Vagina (tissue), 2 donors: ENCODE measurements at regions not wholly inside any gene's neighbourhood (a gene's known extent, or its start where the extent isn't known, plus 50 kb on each side); places are given as distances from the start of the nearest gene placed in this dataset.

Experiments
- DNase-seq, 2 donors: peaks; one replicate each; pipeline ENCODE4 v3.0.0-alpha.2; 2017; ENCODE audit errors: extremely low spot score in 2 of 2
- H3K27ac ChIP-seq: fragments of 200-600 bp; sonication (generic); one replicate; pipeline ENCODE4 v1.5.1; 2019
- H3K27me3 ChIP-seq: fragments of 200-600 bp; sonication (generic); one replicate; pipeline ENCODE4 v1.5.1; 2019
- H3K36me3 ChIP-seq, 2 donors: fragments of 200-600 bp; sonication (generic); one replicate each; pipeline ENCODE4 v1.5.1; 2017 to 2019
- H3K4me1 ChIP-seq: fragments of 200-600 bp; sonication (generic); one replicate; pipeline ENCODE4 v1.5.1; 2019
- H3K4me3 ChIP-seq, 2 donors: fragments of 200-600 bp; sonication (generic); 1 replicate in 1 of 2; 2 replicates in 1 of 2; pipeline ENCODE4 v1.5.1; 2016 to 2019
- H3K9me3 ChIP-seq: fragments of 200-600 bp; sonication (generic); one replicate; pipeline ENCODE4 v1.5.1; 2019
- CTCF ChIP-seq, 3 experiments: fragments of 450-650 bp in 2 of 3; fragments of 200-600 bp in 1 of 3; sonication (generic) in 1 of 3; IDR thresholded peaks; one replicate each; pipeline ENCODE4 v1.5.1; 2017 to 2019; ENCODE audit warnings: antibody characterized with exemption in 3 of 3, mild to moderate bottlenecking in 2 of 3, moderate library complexity in 2 of 3
- POLR2A ChIP-seq, 2 donors: fragments of 450-650 bp; IDR thresholded peaks; one replicate each; pipeline ENCODE4 v1.6.1; 2017; ENCODE audit warnings: antibody characterized with exemption in 2 of 2, mild to moderate bottlenecking in 2 of 2, moderate library complexity in 2 of 2
- POLR2AphosphoS5 ChIP-seq, 2 donors: sonication (generic); formaldehyde crosslinking; IDR thresholded peaks; one replicate each; pipeline ENCODE4 v1.9.0; 2017; ENCODE audit warnings: antibody characterized with exemption in 2 of 2, mild to moderate bottlenecking in 2 of 2, low read depth in 1 of 2; ENCODE audit not compliant: insufficient read depth in 1 of 2
- intact Hi-C: fragments of 100-400 bp; cut with DNase I; formaldehyde crosslinking; loops from one replicate; pipeline ENCODE4 v1.15.1; 2023

- no peaks in the 10 kb centered on the region for H3K4me1 ChIP-seq
- H3K4me3 ChIP-seq: no peak overlapping the region
- DNase-seq: peak in 1 of 2 donors; percentile 13
- TF ChIP-seq CTCF (IDR thresholded peaks at IDR 0.05): no peak
- TF ChIP-seq POLR2A (IDR thresholded peaks at IDR 0.05): no peak
- no peak for TF ChIP-seq POLR2AphosphoS5 (IDR thresholded peaks at IDR 0.05; ENCODE audit: insufficient read depth in 1 of 2, low read depth in 1 of 2)
- intact Hi-C loops: no loop called here
- H3K27me3 ChIP-seq: no peaks in the 10 kb centered on the region
- H3K9me3 ChIP-seq: no peaks in the 10 kb centered on the region
- H3K36me3 ChIP-seq: no peaks in the 10 kb centered on the region
- no peak overlapping the region for H3K27ac ChIP-seq
These were observed 250.5 kb upstream of the RAB6C start for GRCh38 chr2:129729011-129729410.

- no peak overlapping the region for H3K4me3 ChIP-seq
- no peaks in the 10 kb centered on the region for H3K9me3 ChIP-seq
- peak in 1 of 2 donors; percentile 54 for DNase-seq
- intact Hi-C loops: no loop called here
- no peaks in the 10 kb centered on the region for H3K36me3 ChIP-seq
- no peak overlapping the region for H3K27ac ChIP-seq
- TF ChIP-seq CTCF (IDR thresholded peaks at IDR 0.05) (no peak), POLR2AphosphoS5 (IDR thresholded peaks at IDR 0.05; ENCODE audit: insufficient read depth in 1 of 2, low read depth in 1 of 2) (no peak), POLR2A (IDR thresholded peaks at IDR 0.05) (no peak)
- no peaks in the 10 kb centered on the region for H3K27me3 ChIP-seq
- H3K4me1 ChIP-seq: no peaks in the 10 kb centered on the region
These were observed 249.8 kb upstream of the RAB6C start for GRCh38 chr2:129729646-129730045.

- Histone ChIP-seq H3K27ac (no peak overlapping the region), H3K4me1 (no peaks in the 10 kb centered on the region), H3K36me3 (no peaks in the 10 kb centered on the region), H3K27me3 (no peaks in the 10 kb centered on the region), H3K9me3 (no peaks in the 10 kb centered on the region), H3K4me3 (no peak overlapping the region)
- DNase-seq: peak in 1 of 2 donors; percentile 79
- no peak for TF ChIP-seq POLR2AphosphoS5 (IDR thresholded peaks at IDR 0.05; ENCODE audit: insufficient read depth in 1 of 2, low read depth in 1 of 2)
- TF ChIP-seq POLR2A (IDR thresholded peaks at IDR 0.05): no peak
- TF ChIP-seq CTCF (IDR thresholded peaks at IDR 0.05): no peak
- intact Hi-C loops: no loop called here
These were observed 248.5 kb upstream of the RAB6C start for GRCh38 chr2:129730979-129731378.

- H3K9me3 ChIP-seq: no peaks in the 10 kb centered on the region
- peak in 1 of 2 donors; percentile 72 for DNase-seq
- intact Hi-C loops: no loop called here
- H3K27ac ChIP-seq: no peak overlapping the region
- TF ChIP-seq POLR2A (IDR thresholded peaks at IDR 0.05) (no peak), CTCF (IDR thresholded peaks at IDR 0.05) (no peak), POLR2AphosphoS5 (IDR thresholded peaks at IDR 0.05; ENCODE audit: insufficient read depth in 1 of 2, low read depth in 1 of 2) (no peak)
- H3K4me1 ChIP-seq: no peaks in the 10 kb centered on the region
- H3K4me3 ChIP-seq: no peak overlapping the region
- no peaks in the 10 kb centered on the region for H3K36me3 ChIP-seq
- no peaks in the 10 kb centered on the region for H3K27me3 ChIP-seq
These were observed 247.4 kb upstream of the RAB6C start for GRCh38 chr2:129731907-129732629.

GRCh38 chr2:129732630-129733026 lies 246.8 kb upstream of the RAB6C start:
- TF ChIP-seq CTCF (IDR thresholded peaks at IDR 0.05) (no peak), POLR2A (IDR thresholded peaks at IDR 0.05) (no peak), POLR2AphosphoS5 (IDR thresholded peaks at IDR 0.05; ENCODE audit: insufficient read depth in 1 of 2, low read depth in 1 of 2) (no peak)
- Histone ChIP-seq H3K27me3 (no peaks in the 10 kb centered on the region), H3K9me3 (no peaks in the 10 kb centered on the region), H3K4me1 (no peaks in the 10 kb centered on the region), H3K4me3 (no peak overlapping the region), H3K36me3 (no peaks in the 10 kb centered on the region), H3K27ac (no peak overlapping the region)
- intact Hi-C loops: no loop called here
- DNase-seq: no peak
